ENCODE measurements at regions not wholly inside any gene's neighbourhood (a gene's known extent, or its start where the extent isn't known, plus 50 kb on each side); places are given as distances from the start of the nearest gene placed in this dataset.

DNA sequence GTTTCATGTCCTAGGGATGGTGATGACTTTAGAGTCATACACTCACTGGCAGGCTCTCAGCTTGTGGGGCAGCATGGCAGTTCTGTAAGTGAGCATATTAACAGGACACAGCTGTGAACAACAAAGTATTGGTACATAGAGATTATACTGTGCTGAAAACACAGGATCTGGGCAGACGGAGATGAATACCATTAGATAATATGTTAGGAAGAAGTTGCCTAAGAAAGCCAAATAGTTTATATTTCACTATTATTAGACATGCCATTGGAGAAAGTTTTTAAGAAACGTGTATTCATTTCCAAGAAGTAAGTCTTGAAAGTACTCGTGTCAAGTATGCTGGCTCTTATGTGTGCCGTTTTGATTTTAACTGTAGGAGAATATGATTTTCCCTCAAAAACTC is 274.5 kb downstream of the INHBA start:
- Histone ChIP-seq H3K4me1 (ENCODE audit: insufficient read depth) (no peaks in the 10 kb centered on the region), H3F3A (replicated peaks; ENCODE audit: low read depth) (no peaks in the 10 kb centered on the region), H3K27me3 (ENCODE audit: insufficient read depth) (no peaks in the 10 kb centered on the region), H3K9me2 (ENCODE audit: insufficient read depth) (peaks cover 12% of the 10 kb centered on the region; the same call in 1 of the 2 replicates), H3K4me2 (no peak overlapping the region), H2AFZ (no peak overlapping the region), H3K4me3 (no peak overlapping the region), H3K36me3 (ENCODE audit: insufficient read depth) (no peaks in the 10 kb centered on the region), H3K79me2 (replicated peaks; ENCODE audit: insufficient read depth) (no peaks in the 10 kb centered on the region), H3K27ac (ENCODE audit: low read depth) (no peak overlapping the region), H4K20me1 (replicated peaks; ENCODE audit: insufficient read depth) (no peaks in the 10 kb centered on the region)
- H3K4me1 Mint-ChIP-seq = no peaks in the 10 kb centered on the region
- no peaks in the 10 kb centered on the region for H3K9me3 Mint-ChIP-seq
- no peak for TF ChIP-seq POLR2AphosphoS5 (IDR thresholded peaks at IDR 0.05; ENCODE audit: low read depth)
- TF ChIP-seq CREB1 (CRISPR knock-in tag; IDR thresholded peaks at IDR 0.05; ENCODE audit: low read depth) = no peak
- TF ChIP-seq, protein P1, sequence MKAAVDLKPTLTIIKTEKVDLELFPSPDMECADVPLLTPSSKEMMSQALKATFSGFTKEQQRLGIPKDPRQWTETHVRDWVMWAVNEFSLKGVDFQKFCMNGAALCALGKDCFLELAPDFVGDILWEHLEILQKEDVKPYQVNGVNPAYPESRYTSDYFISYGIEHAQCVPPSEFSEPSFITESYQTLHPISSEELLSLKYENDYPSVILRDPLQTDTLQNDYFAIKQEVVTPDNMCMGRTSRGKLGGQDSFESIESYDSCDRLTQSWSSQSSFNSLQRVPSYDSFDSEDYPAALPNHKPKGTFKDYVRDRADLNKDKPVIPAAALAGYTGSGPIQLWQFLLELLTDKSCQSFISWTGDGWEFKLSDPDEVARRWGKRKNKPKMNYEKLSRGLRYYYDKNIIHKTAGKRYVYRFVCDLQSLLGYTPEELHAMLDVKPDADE (IDR thresholded peaks at IDR 0.05) = no peak
- no peak for TF ChIP-seq STAT1 (IDR thresholded peaks at IDR 0.05; ENCODE audit: unreplicated experiment)
- TF ChIP-seq ZNF331 (CRISPR knock-in tag; IDR thresholded peaks at IDR 0.05; ENCODE audit: low read depth) = no peak
- TF ChIP-seq, protein P2, sequence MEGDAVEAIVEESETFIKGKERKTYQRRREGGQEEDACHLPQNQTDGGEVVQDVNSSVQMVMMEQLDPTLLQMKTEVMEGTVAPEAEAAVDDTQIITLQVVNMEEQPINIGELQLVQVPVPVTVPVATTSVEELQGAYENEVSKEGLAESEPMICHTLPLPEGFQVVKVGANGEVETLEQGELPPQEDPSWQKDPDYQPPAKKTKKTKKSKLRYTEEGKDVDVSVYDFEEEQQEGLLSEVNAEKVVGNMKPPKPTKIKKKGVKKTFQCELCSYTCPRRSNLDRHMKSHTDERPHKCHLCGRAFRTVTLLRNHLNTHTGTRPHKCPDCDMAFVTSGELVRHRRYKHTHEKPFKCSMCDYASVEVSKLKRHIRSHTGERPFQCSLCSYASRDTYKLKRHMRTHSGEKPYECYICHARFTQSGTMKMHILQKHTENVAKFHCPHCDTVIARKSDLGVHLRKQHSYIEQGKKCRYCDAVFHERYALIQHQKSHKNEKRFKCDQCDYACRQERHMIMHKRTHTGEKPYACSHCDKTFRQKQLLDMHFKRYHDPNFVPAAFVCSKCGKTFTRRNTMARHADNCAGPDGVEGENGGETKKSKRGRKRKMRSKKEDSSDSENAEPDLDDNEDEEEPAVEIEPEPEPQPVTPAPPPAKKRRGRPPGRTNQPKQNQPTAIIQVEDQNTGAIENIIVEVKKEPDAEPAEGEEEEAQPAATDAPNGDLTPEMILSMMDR (conservative IDR thresholded peaks at IDR 0.05; ENCODE audit: low read depth in 2 of 2) = no peak
- TF ChIP-seq EZH2phosphoT487 (IDR thresholded peaks at IDR 0.05; ENCODE audit: unreplicated experiment) = no peak
- TF ChIP-seq JUNB (IDR thresholded peaks at IDR 0.05; ENCODE audit: unreplicated experiment) = no peak
- TF ChIP-seq NANOG (IDR thresholded peaks at IDR 0.05; ENCODE audit: borderline replicate concordance) = no peak
- TF ChIP-seq, protein P3, sequence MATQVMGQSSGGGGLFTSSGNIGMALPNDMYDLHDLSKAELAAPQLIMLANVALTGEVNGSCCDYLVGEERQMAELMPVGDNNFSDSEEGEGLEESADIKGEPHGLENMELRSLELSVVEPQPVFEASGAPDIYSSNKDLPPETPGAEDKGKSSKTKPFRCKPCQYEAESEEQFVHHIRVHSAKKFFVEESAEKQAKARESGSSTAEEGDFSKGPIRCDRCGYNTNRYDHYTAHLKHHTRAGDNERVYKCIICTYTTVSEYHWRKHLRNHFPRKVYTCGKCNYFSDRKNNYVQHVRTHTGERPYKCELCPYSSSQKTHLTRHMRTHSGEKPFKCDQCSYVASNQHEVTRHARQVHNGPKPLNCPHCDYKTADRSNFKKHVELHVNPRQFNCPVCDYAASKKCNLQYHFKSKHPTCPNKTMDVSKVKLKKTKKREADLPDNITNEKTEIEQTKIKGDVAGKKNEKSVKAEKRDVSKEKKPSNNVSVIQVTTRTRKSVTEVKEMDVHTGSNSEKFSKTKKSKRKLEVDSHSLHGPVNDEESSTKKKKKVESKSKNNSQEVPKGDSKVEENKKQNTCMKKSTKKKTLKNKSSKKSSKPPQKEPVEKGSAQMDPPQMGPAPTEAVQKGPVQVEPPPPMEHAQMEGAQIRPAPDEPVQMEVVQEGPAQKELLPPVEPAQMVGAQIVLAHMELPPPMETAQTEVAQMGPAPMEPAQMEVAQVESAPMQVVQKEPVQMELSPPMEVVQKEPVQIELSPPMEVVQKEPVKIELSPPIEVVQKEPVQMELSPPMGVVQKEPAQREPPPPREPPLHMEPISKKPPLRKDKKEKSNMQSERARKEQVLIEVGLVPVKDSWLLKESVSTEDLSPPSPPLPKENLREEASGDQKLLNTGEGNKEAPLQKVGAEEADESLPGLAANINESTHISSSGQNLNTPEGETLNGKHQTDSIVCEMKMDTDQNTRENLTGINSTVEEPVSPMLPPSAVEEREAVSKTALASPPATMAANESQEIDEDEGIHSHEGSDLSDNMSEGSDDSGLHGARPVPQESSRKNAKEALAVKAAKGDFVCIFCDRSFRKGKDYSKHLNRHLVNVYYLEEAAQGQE (IDR thresholded peaks at IDR 0.05; ENCODE audit: unreplicated experiment) = no peak
- no peak for DNase-seq (ENCODE audit: low spot score)
- H3K27ac Mint-ChIP-seq = no peak overlapping the region
- no peaks in the 10 kb centered on the region for H3K36me3 Mint-ChIP-seq (ENCODE audit: low read depth)
- no peak overlapping the region for H3K4me3 Mint-ChIP-seq
- no peak for ATAC-seq
- no peaks in the 10 kb centered on the region for H3K27me3 Mint-ChIP-seq (ENCODE audit: insufficient read depth, low read depth, poor library complexity)

DNA sequence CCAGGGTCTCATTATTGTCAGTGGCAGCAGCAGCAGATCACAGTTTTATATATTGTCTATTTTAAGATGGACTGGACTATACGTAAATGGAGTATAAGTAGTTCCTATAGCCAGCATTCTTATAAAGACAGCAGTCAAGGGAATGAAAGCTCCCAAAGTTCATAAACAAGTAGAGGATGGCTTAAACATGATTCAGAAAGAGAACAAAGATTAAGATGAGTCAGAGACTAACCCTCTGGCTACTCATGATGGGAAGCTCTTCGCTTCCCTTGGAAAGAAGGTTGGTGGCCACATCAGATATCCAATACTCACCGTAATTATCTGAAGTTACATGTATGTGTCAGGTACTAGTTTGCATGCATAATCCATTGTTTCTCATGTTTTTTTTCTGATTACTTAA is 277.0 kb downstream of the INHBA start:
- peaks cover 9% of the 10 kb centered on the region; the same call in 1 of the 2 replicates for H3K9me2 ChIP-seq (ENCODE audit: insufficient read depth)
- no peaks in the 10 kb centered on the region for H3K4me1 Mint-ChIP-seq
- H3K79me2 ChIP-seq (replicated peaks; ENCODE audit: insufficient read depth) = no peaks in the 10 kb centered on the region
- H3K36me3 ChIP-seq (ENCODE audit: insufficient read depth) = no peaks in the 10 kb centered on the region
- H3K9me3 Mint-ChIP-seq = no peaks in the 10 kb centered on the region
- ATAC-seq (no peak), DNase-seq (ENCODE audit: low spot score) (no peak)
- no peaks in the 10 kb centered on the region for H3K36me3 Mint-ChIP-seq (ENCODE audit: low read depth)
- H3K4me1 ChIP-seq (ENCODE audit: insufficient read depth) = no peaks in the 10 kb centered on the region
- no peak overlapping the region for H3K27ac ChIP-seq (ENCODE audit: low read depth)
- H3F3A ChIP-seq (replicated peaks; ENCODE audit: low read depth) = no peaks in the 10 kb centered on the region
- H4K20me1 ChIP-seq (replicated peaks; ENCODE audit: insufficient read depth) = no peaks in the 10 kb centered on the region
- no peak overlapping the region for H3K4me2 ChIP-seq
- no peaks in the 10 kb centered on the region for H3K27me3 Mint-ChIP-seq (ENCODE audit: insufficient read depth, low read depth, poor library complexity)
- H3K27me3 ChIP-seq (ENCODE audit: insufficient read depth) = no peaks in the 10 kb centered on the region
- H2AFZ ChIP-seq = no peak overlapping the region
- no peak overlapping the region for H3K4me3 Mint-ChIP-seq
- H3K27ac Mint-ChIP-seq = no peak overlapping the region
- no peak overlapping the region for H3K4me3 ChIP-seq
- TF ChIP-seq POLR2AphosphoS5 (IDR thresholded peaks at IDR 0.05; ENCODE audit: low read depth) = no peak
- TF ChIP-seq EZH2phosphoT487 (IDR thresholded peaks at IDR 0.05; ENCODE audit: unreplicated experiment) = no peak
- no peak for TF ChIP-seq NANOG (IDR thresholded peaks at IDR 0.05; ENCODE audit: borderline replicate concordance)

All from GM23338 (cell line).